ENCODE measurements at regions not wholly inside any gene's neighbourhood (a gene's known extent, or its start where the extent isn't known, plus 50 kb on each side); places are given as distances from the start of the nearest gene placed in this dataset.
A peak's percentile ranks its signal among the peaks of the same experiment; 100 is the strongest.

GRCh38 chr5:4553130-4553529 lies 587.0 kb upstream of the ADAMTS16 start:
- Mint-ChIP-seq H3K27me3 (ENCODE audit: low read depth) (no peaks in the 10 kb centered on the region), H3K36me3 (ENCODE audit: low read depth) (no peaks in the 10 kb centered on the region), H3K4me1 (peaks cover 19% of the 10 kb centered on the region), H3K4me3 (no peak overlapping the region), H3K9me3 (peaks cover 7% of the 10 kb centered on the region), H3K27ac (ENCODE audit: unreplicated experiment) (no peak overlapping the region)
- no peak for DNase-seq (ENCODE audit: low read depth, low spot score)
- TF ChIP-seq CTCF (conservative IDR thresholded peaks at IDR 0.05), result no peak

GRCh38 chr5:4553978-4554377 lies 586.2 kb upstream of the ADAMTS16 start:
- H3K9me3 Mint-ChIP-seq, result peaks cover 7% of the 10 kb centered on the region
- H3K4me1 Mint-ChIP-seq, result peaks cover 16% of the 10 kb centered on the region
- H3K4me3 Mint-ChIP-seq, result no peak overlapping the region
- H3K36me3 Mint-ChIP-seq (ENCODE audit: low read depth), result no peaks in the 10 kb centered on the region
- H3K27ac Mint-ChIP-seq (ENCODE audit: unreplicated experiment), result no peak overlapping the region
- no peak for DNase-seq (ENCODE audit: low read depth, low spot score)
- H3K27me3 Mint-ChIP-seq (ENCODE audit: low read depth), result no peaks in the 10 kb centered on the region
- TF ChIP-seq CTCF (conservative IDR thresholded peaks at IDR 0.05), result no peak

- Mint-ChIP-seq H3K9me3 (peaks cover 6% of the 10 kb centered on the region), H3K36me3 (ENCODE audit: low read depth) (peaks cover 3% of the 10 kb centered on the region), H3K4me1 (peaks cover 9% of the 10 kb centered on the region), H3K27me3 (ENCODE audit: low read depth) (no peaks in the 10 kb centered on the region), H3K4me3 (no peak overlapping the region), H3K27ac (ENCODE audit: unreplicated experiment) (no peak overlapping the region)
- no peak for DNase-seq (ENCODE audit: low read depth, low spot score)
- TF ChIP-seq CTCF (conservative IDR thresholded peaks at IDR 0.05), result no peak
Measured at GRCh38 chr5:4555725-4556285, 584.3 kb upstream of the ADAMTS16 start.

DNA sequence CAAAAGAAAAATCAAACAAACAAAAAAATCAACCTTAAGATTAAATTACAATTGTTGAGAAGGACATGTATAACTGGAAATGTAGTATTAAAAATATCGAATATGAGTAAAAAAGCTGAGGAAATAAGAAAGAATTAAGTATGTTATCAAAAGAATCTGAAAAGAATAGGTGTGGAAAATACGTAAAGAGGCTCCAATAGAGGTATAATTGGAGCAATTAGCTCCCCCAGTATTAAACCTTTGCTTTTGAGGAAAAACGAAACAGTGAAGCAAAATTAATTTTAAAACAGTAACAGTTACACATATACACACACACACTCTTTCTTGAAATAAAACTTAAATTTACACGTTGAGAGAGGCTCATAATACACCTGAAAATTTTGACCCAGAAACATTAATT lies 578.7 kb upstream of the ADAMTS16 start:
- Mint-ChIP-seq H3K36me3 (ENCODE audit: low read depth) (peaks cover 5% of the 10 kb centered on the region), H3K27ac (ENCODE audit: unreplicated experiment) (no peak overlapping the region), H3K27me3 (ENCODE audit: low read depth) (no peaks in the 10 kb centered on the region), H3K9me3 (peaks cover 3% of the 10 kb centered on the region), H3K4me3 (no peak overlapping the region), H3K4me1 (peaks cover 9% of the 10 kb centered on the region)
- DNase-seq (ENCODE audit: low read depth, low spot score), result no peak
- TF ChIP-seq CTCF (conservative IDR thresholded peaks at IDR 0.05), result no peak

- DNase-seq (ENCODE audit: low read depth, low spot score), result peak; percentile 18
- no peaks in the 10 kb centered on the region for H3K4me1 Mint-ChIP-seq
- TF ChIP-seq CTCF (conservative IDR thresholded peaks at IDR 0.05), result peak; percentile 75
Measured at GRCh38 chr5:4563400-4563799, 576.7 kb upstream of the ADAMTS16 start.

More at GRCh38 chr5:4563400-4563799, 576.7 kb upstream of the ADAMTS16 start:
- Mint-ChIP-seq H3K27ac (ENCODE audit: unreplicated experiment) (no peak overlapping the region), H3K36me3 (ENCODE audit: low read depth) (peaks cover 8% of the 10 kb centered on the region), H3K4me3 (no peak overlapping the region), H3K9me3 (peaks cover 9% of the 10 kb centered on the region), H3K27me3 (ENCODE audit: low read depth) (no peaks in the 10 kb centered on the region)

Data from neural crest cell (in vitro differentiated cells).